ENCODE measurements at regions not wholly inside any gene's neighbourhood (a gene's known extent, or its start where the extent isn't known, plus 50 kb on each side); places are given as distances from the start of the nearest gene placed in this dataset.

DNA sequence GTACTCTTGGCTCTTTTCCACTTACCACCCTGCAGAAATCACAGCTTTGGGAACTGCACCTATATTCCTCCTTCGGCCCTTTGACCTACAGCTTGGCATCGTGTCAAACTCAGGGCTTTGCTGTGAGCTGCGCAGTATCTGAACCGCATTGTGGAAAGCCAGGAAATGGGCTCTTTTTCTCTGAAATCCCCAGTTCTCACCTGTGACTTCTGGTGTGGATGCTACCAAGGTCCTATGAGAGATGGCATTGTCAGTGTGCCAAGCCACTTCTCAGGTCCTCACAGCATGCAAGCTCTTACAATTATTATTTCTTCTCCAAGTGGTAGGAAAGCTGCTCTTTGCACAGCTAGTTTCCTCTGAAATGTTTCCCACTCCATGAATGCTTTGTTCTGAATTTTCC is 450.6 kb upstream of the TBL1XR1 start:
- TF ChIP-seq, protein P1, sequence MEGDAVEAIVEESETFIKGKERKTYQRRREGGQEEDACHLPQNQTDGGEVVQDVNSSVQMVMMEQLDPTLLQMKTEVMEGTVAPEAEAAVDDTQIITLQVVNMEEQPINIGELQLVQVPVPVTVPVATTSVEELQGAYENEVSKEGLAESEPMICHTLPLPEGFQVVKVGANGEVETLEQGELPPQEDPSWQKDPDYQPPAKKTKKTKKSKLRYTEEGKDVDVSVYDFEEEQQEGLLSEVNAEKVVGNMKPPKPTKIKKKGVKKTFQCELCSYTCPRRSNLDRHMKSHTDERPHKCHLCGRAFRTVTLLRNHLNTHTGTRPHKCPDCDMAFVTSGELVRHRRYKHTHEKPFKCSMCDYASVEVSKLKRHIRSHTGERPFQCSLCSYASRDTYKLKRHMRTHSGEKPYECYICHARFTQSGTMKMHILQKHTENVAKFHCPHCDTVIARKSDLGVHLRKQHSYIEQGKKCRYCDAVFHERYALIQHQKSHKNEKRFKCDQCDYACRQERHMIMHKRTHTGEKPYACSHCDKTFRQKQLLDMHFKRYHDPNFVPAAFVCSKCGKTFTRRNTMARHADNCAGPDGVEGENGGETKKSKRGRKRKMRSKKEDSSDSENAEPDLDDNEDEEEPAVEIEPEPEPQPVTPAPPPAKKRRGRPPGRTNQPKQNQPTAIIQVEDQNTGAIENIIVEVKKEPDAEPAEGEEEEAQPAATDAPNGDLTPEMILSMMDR (IDR thresholded peaks at IDR 0.05), result no peak

DNA sequence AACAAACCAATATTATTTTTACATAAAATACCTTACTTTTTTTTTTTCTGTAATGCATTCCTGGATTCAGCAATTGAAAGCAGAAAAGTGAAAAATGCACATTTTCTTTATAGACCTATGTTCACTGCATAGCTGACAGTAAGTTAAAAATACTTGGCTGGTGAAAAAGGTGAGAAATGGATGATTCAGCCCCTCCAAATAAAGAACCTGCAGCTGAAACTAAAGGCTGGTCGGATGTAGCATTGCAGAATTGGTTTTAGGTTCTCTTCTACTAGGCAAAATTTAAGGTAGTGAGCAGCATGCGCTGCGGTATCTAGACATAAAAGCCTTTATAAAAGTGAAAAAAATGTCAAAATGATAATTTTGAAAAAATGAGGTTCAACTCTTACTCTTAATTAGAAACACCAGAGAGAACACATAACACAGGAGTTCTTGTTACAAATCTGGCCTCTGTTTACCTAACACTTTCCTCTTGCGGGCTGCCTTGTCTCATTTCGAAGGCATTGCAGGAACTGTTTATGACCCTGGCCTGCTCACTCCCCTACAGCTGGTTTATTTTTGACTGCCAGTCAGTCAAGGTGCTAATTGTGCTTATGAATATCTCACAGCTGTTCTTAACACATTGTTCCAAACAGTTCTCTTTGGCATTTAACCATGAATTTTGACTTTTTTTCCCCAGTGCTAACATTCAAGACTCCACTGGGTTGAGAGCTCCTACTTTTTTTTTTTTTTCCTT is 455.4 kb upstream of the TBL1XR1 start:
- TF ChIP-seq, protein P1 (IDR thresholded peaks at IDR 0.05), result no peak

DNA sequence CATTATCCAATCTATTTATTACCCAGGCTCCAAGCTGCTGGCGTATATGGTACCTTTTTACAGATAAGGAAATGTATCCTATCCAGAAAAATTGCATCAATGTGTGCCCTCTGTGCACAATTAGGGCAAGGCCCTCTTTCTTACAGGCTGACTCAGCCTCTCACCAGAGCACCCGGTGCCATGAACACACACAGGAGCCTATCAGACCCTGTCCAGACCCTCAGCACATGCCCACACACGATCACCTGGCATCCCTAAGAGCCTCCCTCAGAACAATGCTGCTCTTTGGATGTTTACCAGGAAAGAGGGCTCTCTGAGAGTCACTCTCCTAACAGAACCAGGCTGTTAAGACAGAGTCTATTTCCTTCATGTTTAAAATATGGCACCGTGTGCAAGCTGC is 460.0 kb upstream of the TBL1XR1 start:
- TF ChIP-seq, protein P1 (IDR thresholded peaks at IDR 0.05), result no peak

DNA sequence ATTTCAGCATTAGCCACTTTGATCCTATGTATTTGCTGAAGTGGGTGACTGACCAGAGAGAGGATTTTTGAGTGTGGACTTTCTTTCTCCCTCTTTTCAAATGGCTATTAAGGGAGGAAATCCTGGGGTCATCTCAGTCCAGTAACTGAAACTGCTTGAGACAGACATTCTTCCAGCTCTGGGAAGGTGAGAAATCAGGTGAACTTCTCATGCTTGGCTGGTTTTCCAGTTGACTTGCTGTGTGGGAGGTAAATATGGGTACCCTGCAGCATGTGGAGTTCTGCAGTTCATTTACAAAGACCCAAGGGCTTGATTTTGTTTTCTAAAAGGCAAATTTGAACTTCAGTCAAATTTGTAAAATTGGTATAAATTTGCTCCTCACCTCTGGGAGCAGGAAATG is 461.1 kb upstream of the TBL1XR1 start:
- TF ChIP-seq, protein P1 (IDR thresholded peaks at IDR 0.05), result no peak

DNA sequence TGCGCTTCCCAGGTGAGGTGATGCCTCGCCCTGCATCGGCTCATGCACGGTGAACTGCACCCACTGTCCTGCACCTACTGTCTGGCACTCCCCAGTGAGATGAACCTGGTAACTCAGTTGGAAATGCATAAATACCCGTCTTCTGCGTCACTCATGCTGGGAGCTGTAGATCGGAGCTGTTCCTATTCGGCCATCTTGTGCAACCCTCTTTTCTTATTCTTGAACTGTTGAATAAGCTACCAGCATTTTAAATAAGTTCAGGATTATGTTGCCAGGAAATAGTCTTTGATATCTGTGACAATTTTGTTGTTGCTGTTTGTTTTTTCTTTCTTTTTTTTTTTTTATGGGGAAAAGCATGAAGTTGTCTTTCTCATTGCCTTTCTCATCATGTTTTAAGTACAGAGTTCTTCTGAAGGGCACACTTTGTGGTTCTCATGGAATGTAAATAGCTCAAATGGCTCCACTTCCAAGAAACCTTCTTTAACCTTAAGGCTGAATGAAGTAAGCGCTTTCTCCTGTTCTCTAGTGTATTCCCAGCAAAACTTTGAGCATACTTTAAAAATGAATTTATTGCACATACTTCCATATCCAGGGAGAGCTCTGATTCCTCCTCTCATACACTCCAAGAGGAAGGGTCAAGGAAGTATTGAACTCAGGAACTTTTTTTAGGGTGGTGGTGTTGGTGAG is 468.0 kb upstream of the TBL1XR1 start:
- TF ChIP-seq, protein P1 (IDR thresholded peaks at IDR 0.05), result no peak

DNA sequence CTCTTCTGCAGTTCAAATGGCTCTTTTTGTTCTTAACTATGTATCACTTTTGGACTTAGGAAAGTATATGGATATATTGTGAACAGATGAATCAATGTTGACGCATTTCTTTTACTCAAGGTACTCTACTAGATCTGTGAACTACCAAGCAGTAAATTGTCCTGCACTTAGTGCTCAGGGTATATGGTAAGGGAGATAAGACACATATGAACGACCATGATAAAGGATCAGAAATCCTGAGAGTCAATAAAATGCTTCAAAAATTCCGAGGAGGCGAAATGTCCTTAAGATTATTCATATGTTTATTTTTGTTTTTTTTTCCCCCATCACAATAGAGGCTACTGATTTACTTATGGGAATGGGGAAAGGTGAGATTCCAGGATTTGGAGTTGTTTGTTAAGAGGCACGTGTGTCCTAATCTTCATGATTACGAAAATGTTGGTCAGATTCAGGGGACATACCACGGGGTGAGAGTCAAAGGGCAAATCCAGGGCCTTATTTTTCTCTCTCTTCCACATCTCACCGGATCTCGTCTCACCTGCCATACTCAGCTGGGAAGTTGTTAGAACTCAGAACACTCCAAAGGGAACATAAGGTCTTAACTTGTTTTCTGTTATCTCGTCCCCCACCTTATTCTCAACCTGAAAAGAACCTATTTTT is 475.1 kb upstream of the TBL1XR1 start:
- TF ChIP-seq, protein P1 (IDR thresholded peaks at IDR 0.05), result no peak

DNA sequence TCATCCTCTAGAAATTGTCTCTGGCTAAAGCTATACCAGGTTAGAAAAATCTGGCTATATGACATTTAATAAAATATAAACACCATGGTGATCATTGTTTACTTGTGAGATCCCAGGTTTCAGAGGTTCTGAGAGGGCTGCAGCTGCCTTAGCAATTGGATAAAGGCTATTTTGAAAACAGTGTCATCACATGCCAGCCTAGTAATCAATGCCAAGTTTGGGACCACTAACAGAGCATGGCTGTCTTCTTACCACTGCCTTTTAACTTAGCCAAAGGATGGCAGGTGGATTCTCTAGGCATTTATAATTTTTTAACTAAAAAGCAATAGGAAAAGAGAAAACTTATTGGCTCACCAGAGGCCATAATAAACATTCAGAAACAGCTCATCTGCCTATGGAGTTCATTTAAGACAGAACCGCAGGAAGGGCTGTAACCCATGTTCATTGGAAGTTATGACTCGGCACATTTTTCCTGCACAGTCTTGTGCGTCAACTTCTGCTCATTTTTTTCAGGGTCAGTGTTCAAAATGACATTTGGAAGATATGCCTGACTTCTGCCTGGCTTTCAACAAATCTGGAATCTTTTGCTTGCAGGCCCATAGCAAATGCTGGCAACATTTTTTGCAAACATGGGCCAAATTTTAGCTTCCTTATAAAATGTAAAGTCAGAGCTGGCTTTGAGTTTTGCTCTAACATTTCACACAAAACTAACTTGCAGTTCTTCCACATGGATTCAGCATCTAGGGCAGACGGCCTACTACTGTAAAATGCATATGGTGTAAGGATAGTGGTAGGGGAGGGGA is 476.0 kb upstream of the TBL1XR1 start:
- TF ChIP-seq, protein P1 (IDR thresholded peaks at IDR 0.05), result no peak

Data from LNCAP (cell line).